ENCODE measurements at regions not wholly inside any gene's neighbourhood (a gene's known extent, or its start where the extent isn't known, plus 50 kb on each side); places are given as distances from the start of the nearest gene placed in this dataset.

DNA sequence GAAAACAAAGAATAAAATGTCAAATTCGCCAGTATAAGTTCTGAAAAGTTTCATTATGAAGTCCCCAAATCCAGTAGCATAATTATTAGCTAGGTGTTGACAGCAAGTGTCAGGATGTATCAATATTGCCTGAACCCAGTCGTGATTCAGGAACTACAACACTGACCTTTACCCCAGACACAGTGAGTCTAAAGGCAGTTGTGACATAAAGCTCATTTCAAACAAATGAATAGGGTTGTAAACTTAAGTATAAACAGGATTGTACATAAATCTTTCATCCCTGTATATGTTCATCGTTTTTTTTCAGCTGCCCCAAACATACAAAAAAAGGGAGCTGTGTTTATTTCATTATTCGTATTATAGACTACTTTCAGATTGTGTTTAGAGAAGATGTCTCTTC, 385.7 kb downstream of the PLK2 start:
- Mint-ChIP-seq H3K4me3 (no peak overlapping the region), H3K27ac (no peak overlapping the region), H3K4me1 (no peaks in the 10 kb centered on the region), H3K9me3 (ENCODE audit: insufficient read depth) (no peaks in the 10 kb centered on the region), H3K27me3 (no peaks in the 10 kb centered on the region)
- ChIA-PET POLR2A (no interaction called here), CTCF (no interaction called here)
- TF ChIP-seq, protein P1, sequence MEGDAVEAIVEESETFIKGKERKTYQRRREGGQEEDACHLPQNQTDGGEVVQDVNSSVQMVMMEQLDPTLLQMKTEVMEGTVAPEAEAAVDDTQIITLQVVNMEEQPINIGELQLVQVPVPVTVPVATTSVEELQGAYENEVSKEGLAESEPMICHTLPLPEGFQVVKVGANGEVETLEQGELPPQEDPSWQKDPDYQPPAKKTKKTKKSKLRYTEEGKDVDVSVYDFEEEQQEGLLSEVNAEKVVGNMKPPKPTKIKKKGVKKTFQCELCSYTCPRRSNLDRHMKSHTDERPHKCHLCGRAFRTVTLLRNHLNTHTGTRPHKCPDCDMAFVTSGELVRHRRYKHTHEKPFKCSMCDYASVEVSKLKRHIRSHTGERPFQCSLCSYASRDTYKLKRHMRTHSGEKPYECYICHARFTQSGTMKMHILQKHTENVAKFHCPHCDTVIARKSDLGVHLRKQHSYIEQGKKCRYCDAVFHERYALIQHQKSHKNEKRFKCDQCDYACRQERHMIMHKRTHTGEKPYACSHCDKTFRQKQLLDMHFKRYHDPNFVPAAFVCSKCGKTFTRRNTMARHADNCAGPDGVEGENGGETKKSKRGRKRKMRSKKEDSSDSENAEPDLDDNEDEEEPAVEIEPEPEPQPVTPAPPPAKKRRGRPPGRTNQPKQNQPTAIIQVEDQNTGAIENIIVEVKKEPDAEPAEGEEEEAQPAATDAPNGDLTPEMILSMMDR (IDR thresholded peaks at IDR 0.05), result no peak
- no peak for TF ChIP-seq EZH2 (IDR thresholded peaks at IDR 0.05; ENCODE audit: borderline replicate concordance, insufficient read depth, low read depth, low read length, poor library complexity, severe bottlenecking)
- Histone ChIP-seq H2AFZ (ENCODE audit: insufficient read depth, low read depth, low read length, poor library complexity, severe bottlenecking) (no peak overlapping the region), H3K79me2 (ENCODE audit: control insufficient read depth, insufficient read depth, low read length) (no peaks in the 10 kb centered on the region), H3K4me2 (replicated peaks; ENCODE audit: low read depth, low read length, poor library complexity, severe bottlenecking) (no peak overlapping the region), H3K36me3 (replicated peaks in 1 of 2; ENCODE audit: control extremely low read depth in 1 of 2, control insufficient read depth in 1 of 2, extremely low read depth in 1 of 2, insufficient read depth in 2 of 2, low read length in 1 of 2) (no peaks in the 10 kb centered on the region), H4K20me1 (ENCODE audit: control insufficient read depth, insufficient read depth, low read length, poor library complexity, severe bottlenecking) (no peaks in the 10 kb centered on the region), H3K9me3 (ENCODE audit: control extremely low read depth in 1 of 3, control insufficient read depth in 2 of 3, insufficient read depth in 1 of 3, low read length in 2 of 3) (peaks cover 0 to 3% (median 0%) of the 10 kb centered on the region in 3 donors), H3K4me1 (ENCODE audit: control insufficient read depth in 2 of 2, insufficient read depth in 2 of 2, low read length in 2 of 2) (no peaks in the 10 kb centered on the region), H3K27ac (ENCODE audit: low read length in 2 of 2) (no peak overlapping the region), H3K4me3 (ENCODE audit: control extremely low read depth in 1 of 5, extremely low read depth in 1 of 5, insufficient read depth in 1 of 5, low read depth in 2 of 5, low read length in 4 of 5) (no peak overlapping the region), H3K27me3 (replicated peaks in 1 of 4; ENCODE audit: control extremely low read depth in 1 of 4, control insufficient read depth in 3 of 4, insufficient read depth in 4 of 4, low read length in 3 of 4) (no peaks in the 10 kb centered on the region), H3K9ac (ENCODE audit: low read length) (no peak overlapping the region)
- ATAC-seq (ENCODE audit: low read depth), result no peak
- no CpG with 5 or more reads among the region's 4 CpGs for WGBS (ENCODE audit: insufficient coverage)
- intact Hi-C loops (cut with micrococcal nuclease), result no loop called here
- DNase-seq, result no peak

DNA sequence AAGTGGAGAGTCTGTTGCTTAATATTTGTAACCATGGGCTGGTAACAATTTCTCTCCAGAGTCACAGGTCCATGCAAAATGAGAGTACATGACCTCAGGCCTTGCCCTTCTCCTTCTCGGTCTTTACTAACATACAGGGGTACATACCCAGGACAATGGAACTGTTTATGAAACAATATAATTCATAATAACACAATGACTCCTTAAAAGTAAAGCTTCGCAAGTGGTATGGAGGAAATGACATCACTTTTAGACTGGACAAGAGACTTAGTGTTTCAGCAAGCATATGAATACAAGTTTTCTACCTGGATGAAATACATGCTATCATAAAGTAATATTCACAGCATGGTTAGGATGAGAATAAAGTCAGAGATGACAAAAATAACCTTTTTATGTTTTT, 386.6 kb downstream of the PLK2 start:
- H3K4me1 Mint-ChIP-seq, result no peaks in the 10 kb centered on the region
- H3K4me3 ChIP-seq (ENCODE audit: control extremely low read depth in 1 of 5, extremely low read depth in 1 of 5, insufficient read depth in 1 of 5, low read depth in 2 of 5, low read length in 4 of 5), result no peak overlapping the region
- ATAC-seq (ENCODE audit: low read depth), result no peak
- no peak overlapping the region for H3K9ac ChIP-seq (ENCODE audit: low read length)
- no peaks in the 10 kb centered on the region for H3K9me3 Mint-ChIP-seq (ENCODE audit: insufficient read depth)
- H3K27ac Mint-ChIP-seq, result no peak overlapping the region
- ChIA-PET CTCF (no interaction called here), POLR2A (no interaction called here)
- intact Hi-C loops (cut with micrococcal nuclease), result no loop called here
- H3K4me3 Mint-ChIP-seq, result no peak overlapping the region
- DNase-seq, result no peak
- TF ChIP-seq, protein P1 (IDR thresholded peaks at IDR 0.05), result no peak
- no peak for TF ChIP-seq EZH2 (IDR thresholded peaks at IDR 0.05; ENCODE audit: borderline replicate concordance, insufficient read depth, low read depth, low read length, poor library complexity, severe bottlenecking)
- no peaks in the 10 kb centered on the region for H3K27me3 ChIP-seq (replicated peaks in 1 of 4; ENCODE audit: control extremely low read depth in 1 of 4, control insufficient read depth in 3 of 4, insufficient read depth in 4 of 4, low read length in 3 of 4)
- H3K27ac ChIP-seq (ENCODE audit: low read length in 2 of 2), result no peak overlapping the region
- no peak overlapping the region for H2AFZ ChIP-seq (ENCODE audit: insufficient read depth, low read depth, low read length, poor library complexity, severe bottlenecking)
- no peak overlapping the region for H3K4me2 ChIP-seq (replicated peaks; ENCODE audit: low read depth, low read length, poor library complexity, severe bottlenecking)
- H4K20me1 ChIP-seq (ENCODE audit: control insufficient read depth, insufficient read depth, low read length, poor library complexity, severe bottlenecking), result no peaks in the 10 kb centered on the region
- no peaks in the 10 kb centered on the region for H3K27me3 Mint-ChIP-seq
- H3K36me3 ChIP-seq (replicated peaks in 1 of 2; ENCODE audit: control extremely low read depth in 1 of 2, control insufficient read depth in 1 of 2, extremely low read depth in 1 of 2, insufficient read depth in 2 of 2, low read length in 1 of 2), result no peaks in the 10 kb centered on the region
- H3K4me1 ChIP-seq (ENCODE audit: control insufficient read depth in 2 of 2, insufficient read depth in 2 of 2, low read length in 2 of 2), result no peaks in the 10 kb centered on the region
- no CpG with 5 or more reads among the region's 2 CpGs for WGBS (ENCODE audit: insufficient coverage)
- peaks cover 0 to 7% (median 0%) of the 10 kb centered on the region in 3 donors for H3K9me3 ChIP-seq (ENCODE audit: control extremely low read depth in 1 of 3, control insufficient read depth in 2 of 3, insufficient read depth in 1 of 3, low read length in 2 of 3)
- no peaks in the 10 kb centered on the region for H3K79me2 ChIP-seq (ENCODE audit: control insufficient read depth, insufficient read depth, low read length)
